ENCODE measurements at regions not wholly inside any gene's neighbourhood (a gene's known extent, or its start where the extent isn't known, plus 50 kb on each side); places are given as distances from the start of the nearest gene placed in this dataset.

GRCh38 chr15:87720235-87720634, 536.3 kb downstream of the NTRK3 start:
- no peak overlapping the region for H3K27ac ChIP-seq
- no peaks in the 10 kb centered on the region for H3K36me3 ChIP-seq
- H3K9me3 ChIP-seq, result no peaks in the 10 kb centered on the region
- H3K27me3 ChIP-seq, result no peaks in the 10 kb centered on the region
- TF ChIP-seq POLR2AphosphoS5 (IDR thresholded peaks at IDR 0.05) (no peak), POLR2A (IDR thresholded peaks at IDR 0.05) (no peak), CTCF (IDR thresholded peaks at IDR 0.05) (no peak)
- no peak overlapping the region for H3K4me3 ChIP-seq
- intact Hi-C loops (cut with DNase I; ENCODE audit: low total_unique reads), result no loop called here
- no peak for DNase-seq (ENCODE audit: low spot score in 2 of 2)
- H3K4me1 ChIP-seq, result no peaks in the 10 kb centered on the region

- H3K4me3 ChIP-seq, result no peak overlapping the region
- H3K27ac ChIP-seq, result no peak overlapping the region
- no peaks in the 10 kb centered on the region for H3K9me3 ChIP-seq
- no peaks in the 10 kb centered on the region for H3K36me3 ChIP-seq
- no peak for DNase-seq (ENCODE audit: low spot score in 2 of 2)
- no peaks in the 10 kb centered on the region for H3K27me3 ChIP-seq
- intact Hi-C loops (cut with DNase I; ENCODE audit: low total_unique reads), result no loop called here
- TF ChIP-seq POLR2A (IDR thresholded peaks at IDR 0.05) (no peak), POLR2AphosphoS5 (IDR thresholded peaks at IDR 0.05) (no peak), CTCF (IDR thresholded peaks at IDR 0.05) (no peak)
- H3K4me1 ChIP-seq, result no peaks in the 10 kb centered on the region
These were observed 540.1 kb downstream of the NTRK3 start for GRCh38 chr15:87716422-87716821.

- no peak for DNase-seq (ENCODE audit: low spot score in 2 of 2)
- Histone ChIP-seq H3K27ac (no peak overlapping the region), H3K27me3 (no peaks in the 10 kb centered on the region), H3K9me3 (no peaks in the 10 kb centered on the region), H3K4me3 (no peak overlapping the region), H3K4me1 (no peaks in the 10 kb centered on the region), H3K36me3 (no peaks in the 10 kb centered on the region)
- intact Hi-C loops (cut with DNase I; ENCODE audit: low total_unique reads), result no loop called here
- TF ChIP-seq POLR2A (IDR thresholded peaks at IDR 0.05) (no peak), CTCF (IDR thresholded peaks at IDR 0.05) (no peak), POLR2AphosphoS5 (IDR thresholded peaks at IDR 0.05) (no peak)
These were observed 541.3 kb downstream of the NTRK3 start for GRCh38 chr15:87715252-87715651.

GRCh38 chr15:87713475-87713879, 543.1 kb downstream of the NTRK3 start:
- Histone ChIP-seq H3K27ac (no peak overlapping the region), H3K36me3 (no peaks in the 10 kb centered on the region), H3K9me3 (no peaks in the 10 kb centered on the region), H3K4me3 (no peak overlapping the region), H3K4me1 (no peaks in the 10 kb centered on the region), H3K27me3 (no peaks in the 10 kb centered on the region)
- TF ChIP-seq POLR2AphosphoS5 (IDR thresholded peaks at IDR 0.05) (no peak), CTCF (IDR thresholded peaks at IDR 0.05) (no peak), POLR2A (IDR thresholded peaks at IDR 0.05) (no peak)
- DNase-seq (ENCODE audit: low spot score in 2 of 2), result no peak
- intact Hi-C loops (cut with DNase I; ENCODE audit: low total_unique reads), result no loop called here

- H3K9me3 ChIP-seq, result no peaks in the 10 kb centered on the region
- H3K4me3 ChIP-seq, result no peak overlapping the region
- no peaks in the 10 kb centered on the region for H3K27me3 ChIP-seq
- intact Hi-C loops (cut with DNase I; ENCODE audit: low total_unique reads), result no loop called here
- no peak for DNase-seq (ENCODE audit: low spot score in 2 of 2)
- no peaks in the 10 kb centered on the region for H3K4me1 ChIP-seq
- H3K27ac ChIP-seq, result no peak overlapping the region
- TF ChIP-seq POLR2AphosphoS5 (IDR thresholded peaks at IDR 0.05) (no peak), POLR2A (IDR thresholded peaks at IDR 0.05) (no peak), CTCF (IDR thresholded peaks at IDR 0.05) (no peak)
- no peaks in the 10 kb centered on the region for H3K36me3 ChIP-seq
These were observed 544.3 kb downstream of the NTRK3 start for GRCh38 chr15:87712211-87712610.

All from breast epithelium (tissue), 4 donors.